ENCODE measurements at regions not wholly inside any gene's neighbourhood (a gene's known extent, or its start where the extent isn't known, plus 50 kb on each side); places are given as distances from the start of the nearest gene placed in this dataset.

- H3K4me1 ChIP-seq (ENCODE audit: control insufficient read depth, insufficient read depth, low read length): no peaks in the 10 kb centered on the region
- no peaks in the 10 kb centered on the region for H3K36me3 ChIP-seq (ENCODE audit: control insufficient read depth, insufficient read depth, low read length)
- TF ChIP-seq, protein P1, sequence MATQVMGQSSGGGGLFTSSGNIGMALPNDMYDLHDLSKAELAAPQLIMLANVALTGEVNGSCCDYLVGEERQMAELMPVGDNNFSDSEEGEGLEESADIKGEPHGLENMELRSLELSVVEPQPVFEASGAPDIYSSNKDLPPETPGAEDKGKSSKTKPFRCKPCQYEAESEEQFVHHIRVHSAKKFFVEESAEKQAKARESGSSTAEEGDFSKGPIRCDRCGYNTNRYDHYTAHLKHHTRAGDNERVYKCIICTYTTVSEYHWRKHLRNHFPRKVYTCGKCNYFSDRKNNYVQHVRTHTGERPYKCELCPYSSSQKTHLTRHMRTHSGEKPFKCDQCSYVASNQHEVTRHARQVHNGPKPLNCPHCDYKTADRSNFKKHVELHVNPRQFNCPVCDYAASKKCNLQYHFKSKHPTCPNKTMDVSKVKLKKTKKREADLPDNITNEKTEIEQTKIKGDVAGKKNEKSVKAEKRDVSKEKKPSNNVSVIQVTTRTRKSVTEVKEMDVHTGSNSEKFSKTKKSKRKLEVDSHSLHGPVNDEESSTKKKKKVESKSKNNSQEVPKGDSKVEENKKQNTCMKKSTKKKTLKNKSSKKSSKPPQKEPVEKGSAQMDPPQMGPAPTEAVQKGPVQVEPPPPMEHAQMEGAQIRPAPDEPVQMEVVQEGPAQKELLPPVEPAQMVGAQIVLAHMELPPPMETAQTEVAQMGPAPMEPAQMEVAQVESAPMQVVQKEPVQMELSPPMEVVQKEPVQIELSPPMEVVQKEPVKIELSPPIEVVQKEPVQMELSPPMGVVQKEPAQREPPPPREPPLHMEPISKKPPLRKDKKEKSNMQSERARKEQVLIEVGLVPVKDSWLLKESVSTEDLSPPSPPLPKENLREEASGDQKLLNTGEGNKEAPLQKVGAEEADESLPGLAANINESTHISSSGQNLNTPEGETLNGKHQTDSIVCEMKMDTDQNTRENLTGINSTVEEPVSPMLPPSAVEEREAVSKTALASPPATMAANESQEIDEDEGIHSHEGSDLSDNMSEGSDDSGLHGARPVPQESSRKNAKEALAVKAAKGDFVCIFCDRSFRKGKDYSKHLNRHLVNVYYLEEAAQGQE (IDR thresholded peaks at IDR 0.05; ENCODE audit: insufficient read depth in 1 of 2, low read depth in 2 of 2, low read length in 1 of 2): no peak
- TF ChIP-seq POLR2AphosphoS5 (IDR thresholded peaks at IDR 0.05; ENCODE audit: low read depth, low read length) (no peak), TCF7L2 (IDR thresholded peaks at IDR 0.05; ENCODE audit: low read depth, low read length) (no peak), SIN3A (IDR thresholded peaks at IDR 0.05; ENCODE audit: borderline replicate concordance, insufficient read depth, low read depth, low read length) (no peak), CTCF (IDR thresholded peaks at IDR 0.05) (no peak)
- H3K9me3 ChIP-seq (ENCODE audit: control insufficient read depth, insufficient read depth, low read depth, low read length): no peaks in the 10 kb centered on the region
- H3K4me3 ChIP-seq (ENCODE audit: low read depth in 2 of 2, low read length in 2 of 2): no peak overlapping the region
- intact Hi-C loops (cut with micrococcal nuclease; ENCODE audit: unreplicated experiment) (no loop called here), in situ Hi-C loops (cut with HindIII; ENCODE audit: low pct_unique_long_range_greater_than_20kb, low sequenced_read_pairs) (no loop called here)
- POLR2A ChIA-PET: no interaction called here
- no TSS peak for BruUV-seq (replicated peaks)
- CTCF ChIA-PET: no interaction called here
- DNase-seq (ENCODE audit: low read depth, low spot score): no peak
- ATAC-seq: no peak
- no peaks in the 10 kb centered on the region for H3K27me3 ChIP-seq (ENCODE audit: control insufficient read depth, insufficient read depth, low read length)
- H3K27ac ChIP-seq (ENCODE audit: low read length): no peak overlapping the region
These were observed 491.8 kb upstream of the SEMA3A start for GRCh38 chr7:84686373-84686772.

GRCh38 chr7:84684836-84685480, 490.4 kb upstream of the SEMA3A start:
- ATAC-seq (no peak), DNase-seq (ENCODE audit: low read depth, low spot score) (no peak)
- H3K9me3 ChIP-seq (ENCODE audit: control insufficient read depth, insufficient read depth, low read depth, low read length): no peaks in the 10 kb centered on the region
- no peak overlapping the region for H3K4me3 ChIP-seq (ENCODE audit: low read depth in 2 of 2, low read length in 2 of 2)
- ChIA-PET CTCF (no interaction called here), POLR2A (no interaction called here)
- H3K36me3 ChIP-seq (ENCODE audit: control insufficient read depth, insufficient read depth, low read length): no peaks in the 10 kb centered on the region
- no peak for TF ChIP-seq POLR2AphosphoS5 (IDR thresholded peaks at IDR 0.05; ENCODE audit: low read depth, low read length)
- TF ChIP-seq, protein P1 (IDR thresholded peaks at IDR 0.05; ENCODE audit: insufficient read depth in 1 of 2, low read depth in 2 of 2, low read length in 1 of 2): no peak
- TF ChIP-seq CTCF (IDR thresholded peaks at IDR 0.05): no peak
- TF ChIP-seq TCF7L2 (IDR thresholded peaks at IDR 0.05; ENCODE audit: low read depth, low read length): no peak
- TF ChIP-seq SIN3A (IDR thresholded peaks at IDR 0.05; ENCODE audit: borderline replicate concordance, insufficient read depth, low read depth, low read length): no peak
- BruUV-seq (replicated peaks): no TSS peak
- in situ Hi-C loops (cut with HindIII; ENCODE audit: low pct_unique_long_range_greater_than_20kb, low sequenced_read_pairs) (no loop called here), intact Hi-C loops (cut with micrococcal nuclease; ENCODE audit: unreplicated experiment) (no loop called here)
- H3K27me3 ChIP-seq (ENCODE audit: control insufficient read depth, insufficient read depth, low read length): no peaks in the 10 kb centered on the region
- no peaks in the 10 kb centered on the region for H3K4me1 ChIP-seq (ENCODE audit: control insufficient read depth, insufficient read depth, low read length)
- no peak overlapping the region for H3K27ac ChIP-seq (ENCODE audit: low read length)
